ENCODE measurements at regions not wholly inside any gene's neighbourhood (a gene's known extent, or its start where the extent isn't known, plus 50 kb on each side); places are given as distances from the start of the nearest gene placed in this dataset.

- TF ChIP-seq POLR2A (IDR thresholded peaks at IDR 0.05; ENCODE audit: low read length), result no peak
- TF ChIP-seq GATA1 (IDR thresholded peaks at IDR 0.05; ENCODE audit: low read depth, low read length), result no peak
These were observed 380.6 kb upstream of the PHF14 start for GRCh38 chr7:10593080-10593479.

Measured in erythroblast (primary cell).